PC-3 (cell line): ENCODE measurements at regions not wholly inside any gene's neighbourhood (a gene's known extent, or its start where the extent isn't known, plus 50 kb on each side); places are given as distances from the start of the nearest gene placed in this dataset.

Experiments
- EZH2phosphoT487 ChIP-seq: fragments of 300-600 bp; sonication (generic); IDR thresholded peaks from 2 replicates; pipeline ENCODE4 v1.6.1; 2018; ENCODE audit warnings: mild to moderate bottlenecking, antibody characterized with exemption, low read length, borderline replicate concordance
- TF ChIP-seq, protein P1 (sequence below): fragments of 300-600 bp; sonication (generic); conservative IDR thresholded peaks from 2 replicates; pipeline ENCODE4 v1.5.1; 2017; ENCODE audit warnings: antibody characterized with exemption, low read depth, mild to moderate bottlenecking, low read length

GRCh38 chr2:8374782-8375181 lies 307.1 kb upstream of the ID2 start:
- TF ChIP-seq, protein P1, sequence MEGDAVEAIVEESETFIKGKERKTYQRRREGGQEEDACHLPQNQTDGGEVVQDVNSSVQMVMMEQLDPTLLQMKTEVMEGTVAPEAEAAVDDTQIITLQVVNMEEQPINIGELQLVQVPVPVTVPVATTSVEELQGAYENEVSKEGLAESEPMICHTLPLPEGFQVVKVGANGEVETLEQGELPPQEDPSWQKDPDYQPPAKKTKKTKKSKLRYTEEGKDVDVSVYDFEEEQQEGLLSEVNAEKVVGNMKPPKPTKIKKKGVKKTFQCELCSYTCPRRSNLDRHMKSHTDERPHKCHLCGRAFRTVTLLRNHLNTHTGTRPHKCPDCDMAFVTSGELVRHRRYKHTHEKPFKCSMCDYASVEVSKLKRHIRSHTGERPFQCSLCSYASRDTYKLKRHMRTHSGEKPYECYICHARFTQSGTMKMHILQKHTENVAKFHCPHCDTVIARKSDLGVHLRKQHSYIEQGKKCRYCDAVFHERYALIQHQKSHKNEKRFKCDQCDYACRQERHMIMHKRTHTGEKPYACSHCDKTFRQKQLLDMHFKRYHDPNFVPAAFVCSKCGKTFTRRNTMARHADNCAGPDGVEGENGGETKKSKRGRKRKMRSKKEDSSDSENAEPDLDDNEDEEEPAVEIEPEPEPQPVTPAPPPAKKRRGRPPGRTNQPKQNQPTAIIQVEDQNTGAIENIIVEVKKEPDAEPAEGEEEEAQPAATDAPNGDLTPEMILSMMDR, result no peak
- no peak for TF ChIP-seq EZH2phosphoT487
